Suprapubic skin (tissue), 4 donors: ENCODE measurements at regions not wholly inside any gene's neighbourhood (a gene's known extent, or its start where the extent isn't known, plus 50 kb on each side); places are given as distances from the start of the nearest gene placed in this dataset.

Experiments used
- CTCF ChIP-seq, 2 donors: fragments of 200-600 bp in 1 of 2; fragments of 450-650 bp in 1 of 2; sonication (generic) in 1 of 2; IDR thresholded peaks; one replicate each; pipeline ENCODE4 v1.5.1; 2016 to 2019; ENCODE audit warnings: antibody characterized with exemption in 2 of 2, mild to moderate bottlenecking in 1 of 2, moderate library complexity in 1 of 2
- POLR2A ChIP-seq, 2 donors: fragments of 450-650 bp; IDR thresholded peaks; one replicate each; pipeline ENCODE4 v1.6.1; 2017; ENCODE audit warnings: antibody characterized with exemption in 2 of 2, mild to moderate bottlenecking in 2 of 2, moderate library complexity in 2 of 2
- POLR2AphosphoS5 ChIP-seq, 3 donors: sonication (generic); formaldehyde crosslinking; IDR thresholded peaks; one replicate each; pipeline ENCODE4 v1.6.1; 2017; ENCODE audit warnings: antibody characterized with exemption in 3 of 3

GRCh38 chr10:84921701-84922100 is 593.3 kb downstream of the CCSER2 start:
- TF ChIP-seq POLR2AphosphoS5 (IDR thresholded peaks at IDR 0.05), result no peak
- no peak for TF ChIP-seq POLR2A (IDR thresholded peaks at IDR 0.05)
- no peak for TF ChIP-seq CTCF (IDR thresholded peaks at IDR 0.05)
